Activated T-helper 1 cell treated with anti-CD3 and anti-CD28 coated beads, Interleukin-2, amount 50 U/mL, for 16 hours (primary cell): ENCODE measurements at regions not wholly inside any gene's neighbourhood (a gene's known extent, or its start where the extent isn't known, plus 50 kb on each side); places are given as distances from the start of the nearest gene placed in this dataset.

Experiments
- DNase-seq, 2 donors: peaks; one replicate each; pipeline ENCODE4 v3.0.0-alpha.2; 2020; ENCODE audit warnings: low read depth in 1 of 2, low spot score in 1 of 2

DNA sequence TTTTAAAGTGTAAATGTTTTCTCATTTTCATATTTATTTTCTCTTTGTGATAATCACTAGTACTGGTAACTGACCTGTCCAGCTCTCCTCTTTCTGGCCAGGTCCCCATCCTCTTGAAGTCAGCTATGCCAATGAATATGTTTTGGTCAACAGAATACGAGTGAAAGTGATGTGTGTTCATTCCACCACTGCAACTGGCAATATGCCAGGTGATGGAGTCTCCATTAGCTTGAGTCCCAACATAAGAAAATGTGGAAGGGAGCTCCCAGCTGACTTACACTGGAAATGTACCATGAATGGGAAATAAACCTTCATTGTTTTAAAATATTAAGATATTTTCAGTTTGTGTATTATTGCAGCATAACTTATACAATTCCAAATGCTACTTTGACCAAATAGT is 75.8 kb downstream of the CCDC34 start:
- no peak for DNase-seq

DNA sequence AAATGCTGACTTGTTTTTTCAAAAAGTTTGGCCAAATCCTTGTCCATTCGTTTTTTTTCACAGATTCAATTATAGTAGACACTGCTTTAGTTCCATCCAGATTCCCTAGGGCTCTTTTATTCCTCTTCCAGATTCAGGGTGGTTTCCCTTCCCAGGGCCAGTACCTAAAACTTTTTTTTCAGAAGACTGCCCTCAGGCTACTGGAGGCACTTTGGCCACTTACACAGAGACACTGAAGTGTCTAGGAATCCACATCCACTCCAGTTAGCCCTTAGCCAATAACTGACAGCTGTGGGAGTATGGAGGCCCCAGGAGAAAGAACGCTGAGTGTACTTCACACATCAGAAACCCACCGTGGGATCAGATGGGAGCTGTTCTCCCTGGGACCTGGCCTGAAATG is 77.3 kb downstream of the CCDC34 start:
- no peak for DNase-seq

DNA sequence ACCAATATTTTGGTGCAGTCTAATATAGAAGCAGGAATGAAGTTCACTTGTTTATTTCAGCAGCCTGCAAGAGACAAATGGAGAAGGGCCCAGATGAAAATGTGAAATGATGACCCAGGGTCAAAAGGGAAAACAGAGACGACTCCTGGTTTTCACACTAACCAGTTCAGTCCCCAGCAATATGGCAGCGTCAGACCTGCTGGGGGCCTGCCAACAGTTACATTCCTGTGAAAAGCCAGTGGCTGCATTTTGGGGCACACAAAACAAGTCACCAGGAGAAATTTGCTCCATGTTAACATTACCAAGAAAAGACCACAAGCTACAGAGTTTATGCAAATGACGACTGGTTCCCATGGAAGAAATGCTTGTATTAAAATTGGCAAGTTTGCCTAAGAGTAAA is 80.2 kb downstream of the CCDC34 start:
- DNase-seq, result no peak

DNA sequence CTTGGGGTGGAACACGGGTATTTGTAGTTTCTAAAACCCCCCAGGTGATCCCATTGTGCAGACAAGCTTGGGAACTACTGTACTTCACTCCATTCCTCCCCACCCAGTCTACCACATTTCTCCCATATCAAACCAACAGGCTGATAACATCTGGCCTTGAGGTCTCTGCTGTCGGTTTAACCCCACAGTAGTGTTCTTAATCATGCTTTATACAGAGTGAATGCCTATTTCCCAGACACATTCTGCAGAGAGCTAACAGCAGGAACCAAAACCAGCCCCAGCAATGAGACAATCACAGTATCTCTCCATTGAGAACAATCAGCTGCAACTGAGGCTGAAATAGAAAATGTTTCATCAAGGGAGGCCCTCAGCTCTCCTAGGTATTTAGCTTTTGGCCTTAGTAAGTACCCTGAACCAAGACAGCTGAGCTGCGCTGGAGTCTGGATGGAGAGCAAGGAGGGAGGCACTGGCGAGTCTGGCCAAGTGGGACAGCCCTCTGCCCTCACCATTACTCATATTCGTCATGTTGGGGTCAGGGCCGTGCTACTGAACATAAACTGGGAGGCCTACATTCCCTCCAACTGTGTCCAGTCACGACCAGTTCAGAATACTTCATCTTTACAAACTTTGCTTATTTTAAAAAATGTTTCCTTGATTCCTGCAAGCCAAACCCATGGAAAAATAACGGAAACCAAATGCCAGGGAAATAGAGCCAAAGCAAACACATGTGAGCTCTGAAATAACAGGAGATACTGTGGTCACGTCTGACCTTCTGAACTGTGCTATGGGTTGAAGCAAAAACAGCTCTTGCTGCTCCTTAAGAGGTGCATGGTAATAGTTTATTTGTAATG is 81.0 kb downstream of the CCDC34 start:
- no peak for DNase-seq

DNA sequence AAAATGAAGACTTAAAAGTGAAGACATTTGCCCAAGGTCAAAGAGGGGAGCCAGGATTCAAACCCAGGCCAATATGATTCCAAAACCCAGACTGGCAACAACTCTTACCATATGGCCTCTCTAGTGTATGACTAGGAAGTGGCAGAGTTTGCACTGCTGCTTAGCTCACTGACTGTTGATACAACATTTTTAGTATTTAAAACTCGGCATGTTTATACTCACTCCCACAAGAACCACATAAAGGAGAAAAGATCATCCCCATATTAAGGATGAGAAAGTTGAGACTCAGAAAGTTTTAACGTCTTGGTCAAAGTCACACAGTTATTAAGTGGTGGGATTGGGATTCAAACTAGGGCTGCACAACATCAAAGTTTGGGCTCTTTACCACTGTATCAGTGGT is 81.7 kb downstream of the CCDC34 start:
- DNase-seq, result no peak

DNA sequence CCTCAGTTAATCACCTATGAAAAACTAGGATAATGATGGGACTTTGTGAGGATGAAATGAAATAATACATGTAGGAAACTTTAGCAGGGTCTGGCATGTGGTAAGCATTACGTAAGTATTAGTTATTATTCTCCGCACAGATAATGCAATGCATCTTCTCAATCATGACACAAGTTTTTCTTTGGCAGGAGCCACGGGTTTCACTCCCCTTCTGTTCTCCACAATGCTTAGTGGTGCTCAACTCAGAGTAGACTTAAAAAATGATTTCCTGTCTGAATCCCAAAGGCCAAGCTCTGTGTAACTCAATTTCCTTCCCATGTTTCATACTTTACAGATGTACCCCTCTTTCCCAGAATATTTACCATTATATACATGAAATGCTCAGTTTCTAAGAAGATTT is 82.9 kb downstream of the CCDC34 start:
- no peak for DNase-seq

DNA sequence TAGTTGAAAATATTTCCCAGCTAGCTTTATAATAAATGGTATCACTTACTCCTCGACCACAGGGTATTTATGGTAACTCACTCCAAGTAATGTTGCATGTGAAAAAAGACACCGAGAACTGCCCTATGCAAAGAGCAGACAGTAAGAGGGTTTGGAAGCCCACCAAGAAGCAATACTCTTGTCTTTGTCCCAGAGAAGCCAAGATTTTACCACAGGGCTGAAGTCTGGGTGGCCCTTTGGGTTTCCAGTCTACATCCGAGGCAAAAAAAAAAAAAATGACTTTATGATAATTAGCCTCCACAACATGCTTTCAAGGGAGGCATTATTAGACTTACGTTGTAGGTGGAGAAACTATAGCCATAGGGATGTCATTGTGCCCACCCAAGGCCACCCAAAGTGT is 83.6 kb downstream of the CCDC34 start:
- DNase-seq, result no peak

DNA sequence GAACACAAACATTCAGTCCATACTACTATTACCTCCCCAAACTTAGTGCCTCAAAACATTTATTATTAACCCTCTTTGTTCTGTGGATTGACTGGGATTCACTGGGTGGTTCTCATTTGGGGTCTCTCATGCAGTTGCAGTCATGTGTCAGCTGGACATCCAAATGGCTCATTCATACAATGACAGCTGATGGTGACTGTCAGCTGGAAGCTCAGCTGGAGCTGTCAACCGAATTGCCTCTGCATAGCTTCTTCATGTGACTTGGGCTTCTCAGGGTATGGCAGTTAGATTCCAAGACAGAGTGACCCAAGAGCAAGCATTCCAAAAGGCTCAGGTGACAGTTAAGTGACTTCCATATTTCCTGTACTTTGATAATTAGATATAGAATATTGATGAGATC is 85.2 kb downstream of the CCDC34 start:
- no peak for DNase-seq

DNA sequence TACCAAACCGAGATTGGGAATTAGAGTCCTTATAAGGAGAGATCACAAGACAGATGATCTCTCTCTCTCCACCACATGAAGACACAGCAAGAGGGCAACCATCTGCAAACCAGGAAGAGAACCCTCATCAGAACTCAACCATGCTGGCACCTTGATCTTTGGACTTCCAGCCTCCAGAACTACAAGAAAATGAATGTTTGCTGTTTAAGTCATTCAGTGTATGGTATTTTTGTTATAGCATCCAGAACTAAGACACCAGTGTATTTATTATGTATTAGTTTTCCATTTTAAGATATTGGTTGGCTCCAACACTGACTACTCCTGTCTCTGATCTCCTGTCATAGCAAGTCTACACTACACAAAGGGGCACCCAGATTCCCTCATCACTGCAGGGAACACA is 86.9 kb downstream of the CCDC34 start:
- DNase-seq, result no peak

DNA sequence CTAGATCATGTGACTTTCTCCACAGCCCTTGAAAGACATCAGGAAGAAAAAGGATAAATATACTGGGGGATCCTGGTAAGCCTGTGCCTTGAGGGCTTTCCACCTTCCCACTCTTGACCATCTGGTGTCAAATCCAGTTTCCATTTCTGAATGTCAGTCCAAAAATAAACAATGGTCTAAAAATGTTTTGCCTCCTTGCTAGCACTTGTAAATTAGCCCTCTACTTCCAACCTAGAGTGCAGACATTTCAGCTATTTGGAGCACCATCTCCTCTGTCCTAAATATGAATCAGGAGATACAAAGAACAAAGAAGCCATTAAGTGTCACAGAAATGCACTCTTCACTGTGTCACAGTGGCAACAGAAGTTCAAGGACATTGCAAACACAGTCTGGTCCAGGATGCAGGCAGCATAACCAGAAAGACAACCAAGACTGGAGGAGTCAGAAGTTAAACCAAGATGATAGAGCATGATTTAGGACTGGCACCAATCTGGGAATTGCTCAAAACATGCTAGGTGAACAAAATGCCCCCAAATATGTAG is 88.1 kb downstream of the CCDC34 start:
- no peak for DNase-seq

DNA sequence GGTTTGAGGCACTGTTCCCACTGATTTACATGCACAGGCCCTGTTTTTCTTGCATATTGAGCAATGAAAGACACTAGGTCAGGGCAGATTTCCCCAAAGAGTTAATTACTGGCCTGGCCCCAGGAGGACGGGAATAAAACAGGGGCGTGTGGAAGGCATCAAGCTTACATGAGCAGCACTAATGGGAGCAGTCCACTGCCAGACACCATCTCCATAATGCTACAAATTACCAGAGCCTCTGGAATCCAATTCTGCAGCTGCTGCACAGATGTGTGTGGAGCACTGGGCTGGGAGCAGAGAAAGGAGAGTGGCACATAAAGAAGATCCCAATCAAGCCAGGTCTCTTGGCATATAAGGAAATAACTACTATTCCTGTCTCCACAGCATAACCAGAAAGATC is 96.9 kb downstream of the CCDC34 start:
- DNase-seq, result no peak

DNA sequence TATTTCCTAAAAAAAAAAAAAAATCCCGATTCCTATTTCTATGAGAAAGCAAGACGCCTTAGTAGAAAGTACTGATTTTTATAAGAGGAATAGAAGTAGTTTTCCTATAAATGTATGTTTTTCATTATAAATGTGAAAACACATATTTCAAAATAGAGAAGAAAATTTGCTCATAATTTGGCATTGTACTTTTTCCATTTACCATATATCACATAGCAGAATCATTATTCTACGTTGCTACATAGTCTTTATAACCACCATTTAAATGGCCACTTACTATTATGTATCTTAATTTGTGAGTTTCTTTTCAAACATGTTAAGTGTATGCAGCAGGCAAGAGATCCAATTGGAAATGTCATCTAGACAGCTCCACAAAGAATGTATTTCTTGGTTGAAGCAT is 99.0 kb downstream of the CCDC34 start:
- no peak for DNase-seq

DNA sequence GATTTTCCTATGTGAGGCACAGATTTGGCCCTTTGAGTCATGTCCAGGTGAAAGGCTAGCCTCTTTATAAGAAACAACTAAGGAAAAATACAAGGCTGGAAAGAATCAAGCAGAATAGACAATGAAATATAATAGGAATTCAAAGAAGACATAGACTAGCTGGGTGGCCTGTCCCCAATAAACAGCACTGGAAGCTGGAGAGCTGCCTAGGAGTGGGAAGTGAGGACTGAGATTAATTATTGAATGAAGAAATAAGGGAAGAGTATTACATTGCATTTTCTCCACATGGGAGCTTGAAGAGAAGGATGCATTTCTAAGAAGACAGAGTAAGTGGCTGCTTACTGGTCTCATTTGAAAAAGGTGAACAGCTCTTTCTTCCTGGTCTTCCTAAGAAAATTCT is 100.0 kb downstream of the CCDC34 start:
- no peak for DNase-seq

DNA sequence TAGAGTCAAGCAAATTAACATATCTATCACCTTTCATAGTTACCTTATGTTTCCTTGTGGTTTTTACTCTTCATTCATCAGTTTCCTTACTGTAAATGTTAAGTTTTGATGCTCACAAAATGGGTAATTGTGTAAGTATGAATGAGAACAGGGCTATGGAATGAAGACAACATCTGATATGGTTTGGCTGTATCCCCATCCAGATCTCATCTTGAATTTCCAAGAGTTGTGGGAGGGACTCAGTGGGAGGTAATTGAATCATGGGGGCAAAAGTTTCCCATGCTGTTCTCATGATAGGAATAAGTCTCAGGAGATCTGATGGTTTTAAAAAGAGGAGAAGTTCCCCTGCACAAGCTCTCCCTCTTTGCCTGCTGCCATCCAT is 107.6 kb downstream of the CCDC34 start:
- no peak for DNase-seq

DNA sequence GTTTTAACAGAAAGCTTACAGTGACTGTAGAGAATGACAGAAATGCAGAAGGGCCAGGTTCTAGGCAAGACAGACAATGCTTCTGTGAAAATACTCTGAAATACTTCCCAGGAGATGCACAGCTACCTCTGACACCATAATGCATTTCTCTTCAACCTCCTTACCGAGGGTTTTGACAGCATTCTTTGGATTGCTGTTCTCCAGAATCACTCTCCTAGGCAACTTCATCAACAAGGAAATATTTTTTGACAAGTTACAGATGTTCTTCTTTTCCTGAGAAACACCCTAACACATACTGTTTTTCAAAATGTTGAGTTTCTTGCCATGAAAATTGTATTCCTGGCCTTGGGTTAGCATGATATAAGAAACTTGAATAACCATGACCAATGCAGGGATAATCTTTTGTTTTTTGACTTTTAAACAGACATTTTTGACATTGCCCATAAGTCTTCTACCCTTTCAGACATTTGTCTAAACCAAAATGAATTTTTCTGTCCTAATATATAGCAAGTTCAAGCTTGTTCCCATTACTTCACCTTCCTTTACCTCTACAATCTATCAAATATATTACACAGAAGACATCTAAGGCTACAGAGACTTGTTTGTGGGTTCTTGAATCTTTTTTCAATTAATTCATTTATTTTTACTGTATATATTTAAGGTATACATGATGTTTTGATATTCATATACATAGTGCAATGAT is 108.1 kb downstream of the CCDC34 start:
- DNase-seq, result no peak

DNA sequence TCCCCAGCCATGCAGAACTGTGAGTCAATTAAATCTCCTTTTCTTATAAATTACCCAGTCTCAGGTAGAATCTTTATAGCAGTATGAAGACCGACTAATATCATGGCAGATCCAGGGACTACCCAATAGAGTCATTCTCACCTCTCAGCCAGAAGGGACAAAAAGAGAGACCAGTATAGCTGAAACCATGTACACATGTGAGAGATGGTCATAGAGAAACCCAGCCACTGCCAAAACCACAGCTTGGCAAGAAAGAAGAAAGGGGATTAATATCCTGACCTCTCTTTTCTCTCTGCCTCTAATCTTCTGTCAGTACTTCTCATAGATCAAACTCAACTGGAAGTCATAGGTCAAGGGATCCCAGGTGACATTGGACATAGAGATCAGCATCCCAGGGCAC is 109.8 kb downstream of the CCDC34 start:
- no peak for DNase-seq

DNA sequence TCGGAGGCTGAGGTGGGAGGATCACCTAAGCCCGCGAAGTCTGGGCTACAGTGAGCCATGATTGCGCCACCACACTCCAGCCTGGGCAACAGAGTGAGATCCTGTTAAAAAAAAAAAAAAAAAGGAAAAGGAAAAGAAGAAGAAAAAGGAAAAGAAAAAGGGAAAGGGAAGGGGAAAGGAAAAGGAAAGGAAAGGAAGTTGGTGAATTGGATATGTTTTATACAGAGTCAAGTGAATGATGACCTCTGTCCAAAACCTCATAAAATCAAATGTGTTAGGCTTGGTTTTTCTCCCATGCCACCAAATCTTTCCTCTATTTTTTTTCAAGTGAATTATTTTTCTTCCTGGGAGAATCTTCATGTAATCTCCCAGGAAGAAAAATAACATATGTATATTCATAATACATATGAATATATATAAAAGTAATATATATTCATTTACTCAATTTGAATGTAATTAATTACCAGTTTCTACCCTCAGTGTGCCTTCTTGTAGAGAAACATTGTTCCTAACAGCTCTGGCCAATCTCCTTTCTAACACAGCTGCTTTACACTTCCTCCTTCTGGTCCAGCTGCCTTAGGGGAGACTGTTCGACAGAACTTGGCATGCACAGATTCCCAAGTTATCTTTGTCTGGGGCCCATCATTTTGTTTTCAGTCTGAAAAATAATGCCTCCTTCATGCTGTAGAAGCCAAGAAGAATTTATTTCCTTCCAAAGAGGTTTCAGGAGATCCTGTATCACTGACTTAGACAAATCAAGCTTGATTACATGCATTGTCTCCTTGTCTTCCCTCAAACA is 111.9 kb downstream of the CCDC34 start:
- no peak for DNase-seq

DNA sequence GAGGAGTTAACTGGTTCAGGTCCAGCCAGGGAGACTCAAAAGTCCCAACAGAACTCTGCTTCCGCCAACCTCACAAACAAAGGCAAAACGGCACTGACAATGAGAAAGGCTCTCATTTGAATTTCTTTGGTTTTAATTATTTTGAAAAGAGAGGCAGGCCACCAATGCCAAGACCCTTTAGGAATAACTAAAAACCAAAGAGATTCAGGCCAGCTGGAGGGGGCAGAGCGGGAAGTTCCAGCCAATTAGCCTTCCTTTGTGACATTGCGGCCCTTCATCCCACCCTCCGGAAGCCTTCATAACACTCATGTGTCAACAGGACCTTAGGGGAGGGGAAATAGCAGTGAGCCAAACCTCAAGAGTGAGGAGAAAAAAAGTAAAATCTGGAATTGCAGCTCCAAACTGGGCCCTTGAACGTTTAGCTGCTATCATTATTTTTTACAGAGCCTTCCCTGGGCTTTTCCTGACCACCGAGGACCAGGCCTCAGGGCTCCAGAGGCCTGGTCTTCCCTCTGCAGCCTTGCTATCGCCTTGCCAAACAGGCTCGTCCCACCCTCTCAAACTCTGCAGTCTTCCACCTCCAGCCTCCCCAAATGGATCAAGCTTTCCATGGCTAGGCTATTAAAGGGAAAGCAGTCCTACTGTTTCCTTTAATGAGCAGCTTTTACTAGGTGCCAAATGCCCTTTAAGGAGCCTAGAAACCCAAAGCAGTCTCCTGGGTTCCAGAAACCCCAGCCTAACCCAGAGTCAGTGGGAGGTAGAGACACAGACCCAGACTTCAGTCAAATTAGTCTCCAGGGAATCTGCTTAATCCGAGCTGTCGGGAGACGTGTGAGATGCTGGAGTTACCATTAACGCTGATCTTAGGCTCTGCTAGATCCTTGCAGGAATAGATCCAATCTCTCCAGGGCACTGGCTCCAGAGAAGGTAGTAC is 114.2 kb downstream of the CCDC34 start:
- no peak for DNase-seq

DNA sequence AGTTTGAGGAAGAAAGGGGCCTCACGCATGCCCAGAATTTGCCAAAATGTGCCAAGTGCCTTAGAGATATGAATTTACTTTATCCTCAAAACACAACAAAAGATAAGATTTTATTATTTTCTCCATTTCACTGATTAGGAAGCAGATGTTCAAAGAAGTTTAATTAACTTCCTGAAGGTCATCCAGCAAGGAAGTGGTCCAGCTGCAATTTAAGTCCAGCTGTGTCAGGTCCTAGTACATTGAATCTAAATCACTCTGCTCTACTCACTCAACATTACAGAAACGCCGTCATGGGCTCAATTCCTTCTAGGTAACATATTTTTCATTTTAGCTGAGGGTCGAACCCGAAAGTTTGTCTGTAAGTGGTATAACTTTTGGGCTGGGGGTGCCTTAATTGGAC is 115.4 kb downstream of the CCDC34 start:
- DNase-seq, result no peak

DNA sequence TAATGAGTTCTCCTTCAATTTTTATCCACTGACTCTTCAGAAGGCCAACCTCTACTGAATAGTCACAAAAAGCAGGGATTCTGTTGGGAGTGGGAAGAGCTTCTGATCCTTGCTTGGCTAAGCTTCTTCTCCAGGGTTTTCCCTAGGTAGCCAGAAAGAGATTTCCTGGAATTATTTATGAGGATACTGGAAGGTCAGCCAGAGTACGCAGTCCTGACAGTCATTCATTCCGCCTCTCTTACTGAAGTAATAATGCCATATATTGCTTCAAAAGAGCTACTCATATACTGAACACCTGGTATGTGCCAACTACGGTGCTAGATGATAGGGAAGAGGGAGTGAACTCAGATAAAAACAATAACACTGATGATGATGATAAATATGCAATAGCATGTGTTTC is 116.1 kb downstream of the CCDC34 start:
- no peak for DNase-seq

DNA sequence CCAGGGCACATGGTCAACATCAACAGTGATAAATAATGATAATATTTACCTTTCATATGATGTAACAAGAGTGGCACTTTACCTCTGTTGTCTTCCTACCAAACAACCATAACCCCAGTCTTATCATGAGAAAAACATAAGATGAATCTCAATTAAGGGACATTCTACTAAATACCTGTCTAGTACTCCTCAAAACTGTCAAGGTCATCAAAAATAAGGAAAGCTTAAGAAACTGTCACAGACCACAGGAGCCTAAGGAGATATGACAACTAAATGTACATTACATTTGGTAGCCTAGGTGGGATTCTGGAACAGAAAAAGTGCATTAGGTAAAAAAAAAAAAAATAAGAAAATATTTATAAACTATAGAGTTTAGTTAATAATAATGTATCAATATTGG is 118.1 kb downstream of the CCDC34 start:
- DNase-seq, result no peak
